ENCODE measurements at regions not wholly inside any gene's neighbourhood (a gene's known extent, or its start where the extent isn't known, plus 50 kb on each side); places are given as distances from the start of the nearest gene placed in this dataset.
A peak's percentile ranks its signal among the peaks of the same experiment; 100 is the strongest.

GRCh38 chr1:233738850-233739249, 124.9 kb downstream of the KCNK1 start:
- Histone ChIP-seq H3K23ac (ENCODE audit: insufficient read length, low read depth, low read length) (no peak overlapping the region), H3K27me3 (ENCODE audit: insufficient read depth, low read length) (no peaks in the 10 kb centered on the region), H4K20me1 (ENCODE audit: control insufficient read depth, insufficient read depth, insufficient read length) (no peaks in the 10 kb centered on the region), H3K9ac (ENCODE audit: extremely low read depth, insufficient read length, low read length) (no peak overlapping the region), H3K14ac (ENCODE audit: insufficient read depth, low read length) (no peak overlapping the region), H3K27ac (ENCODE audit: insufficient read length, low read depth, low read length) (no peak overlapping the region), H2BK15ac (ENCODE audit: low read depth, low read length) (no peak overlapping the region), H4K91ac (ENCODE audit: insufficient read length, low read depth, low read length) (no peak overlapping the region), H3K4me1 (ENCODE audit: insufficient read depth, low read length) (no peaks in the 10 kb centered on the region; the same call in 1 of the 2 replicates), H4K5ac (ENCODE audit: insufficient read length, low read depth, low read length) (no peak overlapping the region), H3K56ac (ENCODE audit: insufficient read length, low read depth, low read length) (no peak overlapping the region), H3T11ph (ENCODE audit: low read length) (no peak overlapping the region), H3K79me2 (ENCODE audit: insufficient read depth, low read length) (no peaks in the 10 kb centered on the region), H3K4ac (ENCODE audit: low read depth, low read length) (no peak overlapping the region), H3K18ac (ENCODE audit: insufficient read length, low read depth, low read length) (no peak overlapping the region), H2BK20ac (ENCODE audit: low read depth, low read length, poor library complexity, severe bottlenecking) (no peak overlapping the region), H2BK5ac (ENCODE audit: insufficient read length, low read length) (no peak overlapping the region), H2BK12ac (ENCODE audit: insufficient read length, low read depth, low read length) (no peak overlapping the region), H4K8ac (replicated peaks; ENCODE audit: insufficient read length, low read depth, low read length) (no peak overlapping the region), H3K9me3 (ENCODE audit: control insufficient read depth, low read depth, low read length) (no peaks in the 10 kb centered on the region), H3K23me2 (ENCODE audit: insufficient read length, low read depth, low read length, poor library complexity, severe bottlenecking) (no peaks in the 10 kb centered on the region), H3K4me2 (ENCODE audit: insufficient read depth, insufficient read length, low read length) (no peak overlapping the region), H2AK5ac (ENCODE audit: insufficient read length, low read length) (no peak overlapping the region), H2BK120ac (ENCODE audit: low read depth, low read length, poor library complexity, severe bottlenecking) (no peak overlapping the region), H3K79me1 (ENCODE audit: insufficient read depth, low read depth, low read length, poor library complexity, severe bottlenecking) (no peaks in the 10 kb centered on the region), H2AFZ (ENCODE audit: low read length) (no peak overlapping the region)
- Mint-ChIP-seq H3K4me3 (no peak overlapping the region), H3K9me3 (no peaks in the 10 kb centered on the region), H3K27ac (no peak overlapping the region), H3K27me3 (ENCODE audit: low read depth) (no peaks in the 10 kb centered on the region; the same call in 1 of the 2 replicates), H3K36me3 (ENCODE audit: insufficient read depth in 1 of 3, low read depth in 3 of 3) (no peaks in the 10 kb centered on the region), H3K4me1 (peaks cover 4% of the 10 kb centered on the region in 2 experiments; a peak in 2 of 4 replicates)
- peak; percentile 74 for DNase-seq
- WGBS (ENCODE audit: extremely low coverage, insufficient read length, low lambda C conversion rate) = no CpG with 5 or more reads among the region's 14 CpGs
- no peak for TF ChIP-seq CTCF (conservative IDR thresholded peaks at IDR 0.05)

Data from H9 (cell line).